H1 (cell line): ENCODE measurements at regions not wholly inside any gene's neighbourhood (a gene's known extent, or its start where the extent isn't known, plus 50 kb on each side); places are given as distances from the start of the nearest gene placed in this dataset.

ENCODE experiments used
- CTCF ChIA-PET: fragments of 300-600 bp; sonication (Branson Sonifier 250); formaldehyde crosslinking; loops from one replicate; lab custom pipeline; 2021; ENCODE audit not compliant: partially characterized antibody; lab: Charles Lee
- POLR2A ChIA-PET: fragments of 300-600 bp; sonication (Branson Sonifier 250); formaldehyde crosslinking; loops from one replicate; lab custom pipeline; 2021; ENCODE audit warnings: inconsistent platforms; ENCODE audit not compliant: partially characterized antibody; lab: Charles Lee
- DNase-seq, 2 experiments: peaks; one replicate each; pipeline versions ENCODE4 v3.0.0 to v3.0.0-alpha.2; 2010 to 2022; ENCODE audit warnings: low spot score in 2 of 2, low read depth in 1 of 2, mixed read lengths in 1 of 2
- FAIRE-seq: peaks from 2 replicates; lab custom pipeline; 2011; peaks lifted over from hg19 to GRCh38; lab: Jason Lieb, UNC
- H2AFZ ChIP-seq: 2 replicates; pipeline ENCODE4 v1.8.1; 2012; ENCODE audit warnings: low read length, inconsistent platforms
- H2AK5ac ChIP-seq: 2 replicates; pipeline ENCODE4 v1.6.1; 2013; ENCODE audit warnings: low read depth, low read length
- H2BK120ac ChIP-seq: replicated peaks from 2 replicates; pipeline ENCODE3; 2013; ENCODE audit warnings: low read depth, low read length, inconsistent platforms
- H2BK12ac ChIP-seq: 2 replicates; pipeline ENCODE4 v1.6.1; 2013; ENCODE audit warnings: low read depth, low read length
- H2BK15ac ChIP-seq: 2 replicates; pipeline ENCODE4 v1.6.1; 2013; ENCODE audit warnings: low read length
- H2BK20ac ChIP-seq: 2 replicates; pipeline ENCODE4 v1.6.1; 2013; ENCODE audit warnings: low read length
- H2BK5ac ChIP-seq: 2 replicates; pipeline ENCODE4 v1.6.1; 2013; ENCODE audit warnings: low read depth, low read length
- H3K14ac ChIP-seq: 2 replicates; pipeline ENCODE4 v1.6.1; 2013; ENCODE audit warnings: inconsistent platforms; ENCODE audit not compliant: insufficient read length
- H3K18ac ChIP-seq: 2 replicates; pipeline ENCODE4 v1.6.1; 2013; ENCODE audit warnings: low read length; ENCODE audit errors: extremely low read depth
- H3K23ac ChIP-seq: 2 replicates; pipeline ENCODE4 v1.6.1; 2013; ENCODE audit warnings: inconsistent platforms; ENCODE audit not compliant: insufficient read length
- H3K23me2 ChIP-seq: 2 replicates; pipeline ENCODE4 v1.6.1; 2013; ENCODE audit warnings: low read depth, low read length
- H3K27ac ChIP-seq: 2 replicates; pipeline ENCODE4 v1.6.1; 2011; ENCODE audit warnings: low read depth, low read length, inconsistent platforms
- H3K27me3 ChIP-seq, 4 experiments: replicated peaks in 1 of 4; 1 replicate in 1 of 4; 2 replicates in 3 of 4; pipeline versions ENCODE4 v1.6.1 to v1.8.1; 2011 to 2013; ENCODE audit warnings: low read length in 3 of 4, mild to moderate bottlenecking in 3 of 4, inconsistent platforms in 2 of 4, mixed read lengths in 2 of 4, moderate library complexity in 1 of 4; ENCODE audit not compliant: control insufficient read depth in 3 of 4, insufficient read depth in 3 of 4; ENCODE audit errors: extremely low read depth in 1 of 4
- H3K36me3 ChIP-seq, 4 experiments: 2 replicates each; pipeline versions ENCODE4 v1.6.1 to v1.8.1; 2011 to 2013; ENCODE audit warnings: mild to moderate bottlenecking in 4 of 4, low read length in 3 of 4, moderate library complexity in 2 of 4, control low read depth in 1 of 4, inconsistent platforms in 1 of 4; ENCODE audit not compliant: insufficient read depth in 4 of 4, control insufficient read depth in 2 of 4
- H3K4ac ChIP-seq: replicated peaks from 2 replicates; pipeline ENCODE3; 2013; ENCODE audit warnings: low read length, low read depth, mixed read lengths, inconsistent platforms; ENCODE audit not compliant: insufficient read length
- H3K4me1 ChIP-seq, 4 experiments: replicated peaks in 1 of 4; 1 replicate in 1 of 4; 2 replicates in 3 of 4; pipeline versions ENCODE4 v1.6.1 to v1.8.1; 2011 to 2013; ENCODE audit warnings: low read length in 3 of 4, inconsistent platforms in 2 of 4, mixed read lengths in 1 of 4; ENCODE audit not compliant: insufficient read depth in 4 of 4, control insufficient read depth in 3 of 4
- H3K4me2 ChIP-seq, 2 experiments: 2 replicates each; pipeline versions ENCODE4 v1.6.1 to v1.8.1; 2011 to 2013; ENCODE audit warnings: low read depth in 2 of 2, low read length in 2 of 2, control low read depth in 1 of 2, inconsistent platforms in 1 of 2, mild to moderate bottlenecking in 1 of 2; ENCODE audit not compliant: insufficient read depth in 1 of 2
- H3K4me3 ChIP-seq, 4 experiments: fragments of 200-600, 300-600 bp in 1 of 4; sonication (generic), shearing (Covaris generic), sonication (Bioruptor Twin) in 1 of 4; 2 replicates each; pipeline versions ENCODE4 v1.5.1 to v1.8.1; 2011 to 2016; ENCODE audit warnings: low read length in 4 of 4, low read depth in 3 of 4, control low read depth in 2 of 4, inconsistent platforms in 2 of 4, mild to moderate bottlenecking in 2 of 4, mixed read lengths in 1 of 4, moderate library complexity in 1 of 4; ENCODE audit not compliant: insufficient read depth in 2 of 4; ENCODE audit errors: extremely low read depth in 1 of 4
- H3K56ac ChIP-seq: replicated peaks from 2 replicates; pipeline ENCODE3; 2013; ENCODE audit warnings: low read depth, mild to moderate bottlenecking, mixed read lengths, low read length, inconsistent platforms; ENCODE audit not compliant: insufficient read length
- H3K79me1 ChIP-seq: 2 replicates; pipeline ENCODE4 v1.6.1; 2013; ENCODE audit warnings: low read depth, low read length, control low read depth
- H3K79me2 ChIP-seq, 2 experiments: 2 replicates each; pipeline versions ENCODE4 v1.6.1 to v1.8.1; 2012 to 2013; ENCODE audit warnings: low read length in 2 of 2, mild to moderate bottlenecking in 2 of 2, inconsistent platforms in 1 of 2; ENCODE audit not compliant: insufficient read depth in 2 of 2, control insufficient read depth in 1 of 2
- H3K9ac ChIP-seq, 4 experiments: replicated peaks in 1 of 4; 1 replicate in 1 of 4; 2 replicates in 3 of 4; pipeline versions ENCODE4 v1.6.1 to v1.8.1; 2011 to 2013; ENCODE audit warnings: low read depth in 3 of 4, low read length in 3 of 4, control low read depth in 2 of 4, mild to moderate bottlenecking in 2 of 4, moderate library complexity in 2 of 4, inconsistent platforms in 1 of 4; ENCODE audit errors: extremely low read depth in 1 of 4
- H3K9me3 ChIP-seq, 2 experiments: 2 replicates each; pipeline versions ENCODE4 v1.6.1 to v1.8.1; 2012 to 2013; ENCODE audit warnings: mild to moderate bottlenecking in 2 of 2, moderate library complexity in 2 of 2, control low read depth in 1 of 2, inconsistent platforms in 1 of 2, low read depth in 1 of 2, low read length in 1 of 2, mixed read lengths in 1 of 2; ENCODE audit not compliant: insufficient read depth in 2 of 2
- H4K20me1 ChIP-seq, 2 experiments: replicated peaks in 1 of 2; 2 replicates each; pipeline versions ENCODE3 to v1.8.1; 2011 to 2013; ENCODE audit warnings: inconsistent platforms in 2 of 2, low read length in 2 of 2, mild to moderate bottlenecking in 1 of 2; ENCODE audit not compliant: insufficient read depth in 2 of 2, control insufficient read depth in 1 of 2
- H4K5ac ChIP-seq: 2 replicates; pipeline ENCODE4 v1.6.1; 2013; ENCODE audit warnings: low read length, low read depth, mixed read lengths, inconsistent platforms; ENCODE audit not compliant: insufficient read length
- H4K8ac ChIP-seq: 2 replicates; pipeline ENCODE4 v1.8.0; 2013; ENCODE audit warnings: mild to moderate bottlenecking, moderate library complexity, low read length, inconsistent platforms; ENCODE audit not compliant: insufficient read depth; ENCODE audit errors: extremely low read depth
- H4K91ac ChIP-seq: replicated peaks from 2 replicates; pipeline ENCODE3; 2013; ENCODE audit warnings: low read length, mixed read lengths, inconsistent platforms; ENCODE audit not compliant: insufficient read length
- BCL11A ChIP-seq, 2 experiments: IDR thresholded peaks; one replicate each; pipeline ENCODE4 v1.6.1; 2011; ENCODE audit warnings: low read depth in 2 of 2, low read length in 2 of 2, mild to moderate bottlenecking in 2 of 2
- CBX8 ChIP-seq: fragments of 300-800, 300-1000 bp; sonication (generic); IDR thresholded peaks from 2 replicates; pipeline ENCODE4 v1.7.1; 2016; ENCODE audit warnings: low read depth, low read length, borderline replicate concordance
- CTBP2 ChIP-seq: IDR thresholded peaks from 2 replicates; pipeline ENCODE4 v1.7.0; 2011; ENCODE audit warnings: borderline replicate concordance, mild to moderate bottlenecking, moderate library complexity, mixed read lengths, low read length; ENCODE audit not compliant: insufficient read depth, insufficient read length
- EP300 ChIP-seq, 2 experiments: IDR thresholded peaks; 1 replicate in 1 of 2; 2 replicates in 1 of 2; pipeline ENCODE4 v1.6.1; 2011 to 2012; ENCODE audit warnings: low read depth in 2 of 2, low read length in 2 of 2, mild to moderate bottlenecking in 2 of 2, borderline replicate concordance in 1 of 2, inconsistent platforms in 1 of 2, moderate library complexity in 1 of 2
- HDAC6 ChIP-seq: IDR thresholded peaks from one replicate; pipeline ENCODE4 v1.7.1; 2012; ENCODE audit warnings: low read depth, mild to moderate bottlenecking, inconsistent platforms, low read length, moderate library complexity
- JUN ChIP-seq: IDR thresholded peaks from 2 replicates; pipeline ENCODE4 v1.6.1; 2011; ENCODE audit warnings: low read depth, mild to moderate bottlenecking, improper control_type of control experiment, low read length
- JUND ChIP-seq: IDR thresholded peaks from 2 replicates; pipeline ENCODE4 v1.6.1; 2011; ENCODE audit warnings: mild to moderate bottlenecking, improper control_type of control experiment, low read length
- KDM4A ChIP-seq: IDR thresholded peaks from one replicate; pipeline ENCODE4 v1.7.1; 2012; ENCODE audit warnings: low read depth, mild to moderate bottlenecking, moderate library complexity, low read length, inconsistent platforms; ENCODE audit not compliant: severe bottlenecking
- RAD21 ChIP-seq, 2 experiments: IDR thresholded peaks in 1 of 2; conservative IDR thresholded peaks in 1 of 2; 2 replicates each; pipeline ENCODE4 v1.6.1; 2011; ENCODE audit warnings: low read depth in 2 of 2, low read length in 2 of 2, improper control_type of control experiment in 1 of 2, inconsistent platforms in 1 of 2, mild to moderate bottlenecking in 1 of 2, moderate library complexity in 1 of 2
- RBBP5 ChIP-seq: IDR thresholded peaks from 2 replicates; pipeline ENCODE4 v1.7.1; 2012; ENCODE audit warnings: low read depth, mild to moderate bottlenecking, inconsistent platforms, low read length, moderate library complexity, borderline replicate concordance
- TCF12 ChIP-seq: IDR thresholded peaks from 2 replicates; pipeline ENCODE4 v1.6.1; 2011; ENCODE audit warnings: low read depth, mild to moderate bottlenecking, low read length
- YY1 ChIP-seq: IDR thresholded peaks from 2 replicates; pipeline ENCODE4 v1.6.1; 2011; ENCODE audit warnings: low read depth, mild to moderate bottlenecking, low read length
- ZNF274 ChIP-seq: IDR thresholded peaks from 2 replicates; pipeline ENCODE4 v1.7.0; 2012; ENCODE audit warnings: low read length, borderline replicate concordance; ENCODE audit errors: extremely low read depth
- WGBS, 2 experiments: shearing (Covaris generic) in 1 of 2; methylation state at CpG; one replicate each; pipeline versions ENCODE4 v1.1.6 to v1.1.7; 2013 to 2015; ENCODE audit warnings: low lambda C conversion rate in 2 of 2, mixed read lengths in 2 of 2, inconsistent platforms in 1 of 2, low coverage in 1 of 2, missing lambda C conversion rate in 1 of 2; ENCODE audit not compliant: insufficient replicate concordance in 2 of 2, insufficient coverage in 1 of 2, insufficient read length in 1 of 2; ENCODE audit errors: extremely low coverage in 1 of 2, missing lambda C conversion rate in 1 of 2; 5-methylcytosine and 5-hydroxymethylcytosine counted together

DNA sequence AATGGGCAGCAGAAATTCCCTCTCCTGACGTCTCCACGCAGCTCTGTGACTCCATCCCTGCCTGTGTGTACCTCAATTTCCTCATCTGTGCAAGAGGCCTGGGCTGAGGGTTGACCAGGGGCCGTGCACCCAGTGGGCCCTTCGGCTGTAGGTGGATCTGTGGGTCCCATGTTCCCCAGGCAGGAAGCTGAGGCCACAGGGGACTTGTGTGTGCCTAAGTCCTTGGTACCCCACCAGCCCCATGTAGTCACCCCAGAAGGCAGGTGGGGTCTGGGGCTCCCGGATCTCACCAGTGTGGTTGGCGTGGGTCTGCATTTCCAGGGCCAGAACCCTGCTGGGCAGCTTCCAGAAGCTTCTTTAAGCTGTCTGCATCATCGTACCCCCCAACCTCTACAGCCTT, 177.4 kb upstream of the GSE1 start:
- Histone ChIP-seq H4K8ac (no peak overlapping the region; the same call in 1 of the 2 replicates), H3K4me3 (no peak overlapping the region), H3K23ac (no peak overlapping the region), H4K20me1 (peaks cover 0 to 4% of the 10 kb centered on the region in 2 experiments), H3K4ac (no peak overlapping the region), H3K9me3 (no peaks in the 10 kb centered on the region), H4K5ac (no peak overlapping the region), H2BK20ac (peak overlapping the region; percentile 98), H3K79me1 (no peaks in the 10 kb centered on the region; the same call in 1 of the 2 replicates), H3K79me2 (no peaks in the 10 kb centered on the region), H4K91ac (peak overlapping the region; percentile 63), H3K27me3 (peaks cover 0 to 7% (median 0%) of the 10 kb centered on the region in 4 experiments; a peak in 3 of 7 replicates), H3K56ac (no peak overlapping the region), H2AK5ac (peak overlapping the region; percentile 75; the same call in 1 of the 2 replicates), H3K18ac (peak overlapping the region; percentile 75), H2BK12ac (peak overlapping the region; percentile 94; the same call in 1 of the 2 replicates), H3K23me2 (peaks cover 6% of the 10 kb centered on the region), H3K9ac (no peak overlapping the region), H3K4me2 (peak overlapping the region in 1 of 2 experiments; percentile 83; a peak in 1 of 4 replicates), H3K27ac (no peak overlapping the region), H3K36me3 (no peaks in the 10 kb centered on the region), H2AFZ (no peak overlapping the region), H3K4me1 (peaks cover 14 to 49% (median 35%) of the 10 kb centered on the region in 4 experiments), H3K14ac (no peak overlapping the region), H2BK120ac (no peak overlapping the region), H2BK15ac (peak overlapping the region; percentile 74), H2BK5ac (0 out of 2 replicates have a peak overlapping the region, but pooled peaks have one; percentile 55)
- ChIA-PET POLR2A (interaction anchor here (0.9 to 2.1 kb wide), 5 partner anchors 16 to 177 kb away, joined by 3 to 6 read pairs (median 5); partner anchors contain the start of gene GSE1), CTCF (interaction anchor here (0.6 to 8.4 kb wide), 22 partner anchors 7 to 323 kb away, joined by 3 to 123 read pairs (median 5); partner anchors contain the start of gene CIBAR2)
- 70% methylated on average over 7 of the region's 7 CpGs; no CpG with 5 or more reads in 1 of the 2 experiments for WGBS, 2 experiments
- FAIRE-seq (no peak), DNase-seq (no peak)
- no peak for TF ChIP-seq RAD21 (IDR thresholded peaks at IDR 0.05 in 1 of 2, conservative IDR thresholded peaks at IDR 0.05 in 1 of 2; ENCODE audit: low read depth in 2 of 2, low read length in 2 of 2)
- TF ChIP-seq EP300 (IDR thresholded peaks at IDR 0.05; ENCODE audit: borderline replicate concordance in 1 of 2, low read depth in 2 of 2, low read length in 2 of 2) = no peak
- no peak for TF ChIP-seq CTBP2
- no peak for TF ChIP-seq TCF12
- no peak for TF ChIP-seq RBBP5
- no peak for TF ChIP-seq ZNF274
- TF ChIP-seq JUN = no peak
- no peak for TF ChIP-seq YY1
- no peak for TF ChIP-seq BCL11A (IDR thresholded peaks at IDR 0.05; ENCODE audit: low read depth in 2 of 2, low read length in 2 of 2)
- TF ChIP-seq CBX8 = no peak
- TF ChIP-seq JUND = no peak
- no peak for TF ChIP-seq HDAC6
- no peak for TF ChIP-seq KDM4A
